HG03460 (cell line): ENCODE measurements at regions not wholly inside any gene's neighbourhood (a gene's known extent, or its start where the extent isn't known, plus 50 kb on each side); places are given as distances from the start of the nearest gene placed in this dataset.
"Not testable (repeated sequence)": the region's sequence is repeated elsewhere in the genome, so short reads cannot be mapped to it uniquely, and the experiment has no call there.

Source experiments
- ATAC-seq: cut with Tn5 transposase; IDR thresholded peaks from one replicate; pipeline ENCODE4 v1.9.1; 2021; ENCODE audit not compliant: unreplicated experiment

DNA sequence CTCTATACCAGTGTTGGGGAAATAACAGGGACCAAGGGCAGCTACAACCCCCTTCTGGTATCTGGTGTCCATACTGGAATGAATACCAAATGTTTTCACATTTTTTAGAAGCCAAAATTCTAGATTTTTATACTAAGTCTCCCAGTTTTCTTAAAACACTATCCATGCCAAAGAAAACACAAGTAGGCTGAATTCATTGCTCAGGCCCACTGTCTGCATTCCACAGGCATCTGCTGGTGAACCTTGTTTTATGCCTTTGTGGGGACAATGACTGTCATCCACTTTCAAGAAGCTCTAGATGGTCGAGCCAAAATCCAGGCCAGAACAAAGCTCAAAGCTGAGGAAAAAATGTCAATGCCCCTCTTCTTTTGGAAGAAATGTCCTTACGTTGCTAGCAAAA lies 213.4 kb upstream of the RASGEF1B start:
- ATAC-seq, result no peak

DNA sequence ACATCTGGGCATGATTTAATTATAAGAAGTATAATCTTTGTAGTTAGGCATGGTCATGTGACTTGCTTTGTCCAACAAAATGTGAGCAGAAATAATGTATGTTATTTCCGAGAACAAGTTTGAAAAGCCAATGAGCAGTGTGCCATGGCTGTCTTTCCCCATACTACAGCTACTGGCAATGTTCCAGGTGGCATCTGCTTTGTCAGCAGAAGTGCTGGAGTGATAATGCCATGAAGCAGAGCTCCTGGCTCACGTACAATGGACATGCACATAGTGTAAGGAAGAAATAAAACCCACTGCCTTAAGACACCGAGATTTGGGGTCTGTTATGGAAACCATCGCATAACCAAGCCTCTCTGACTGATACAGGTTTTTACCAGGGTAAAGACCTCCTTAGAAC lies 212.6 kb upstream of the RASGEF1B start:
- no peak for ATAC-seq

DNA sequence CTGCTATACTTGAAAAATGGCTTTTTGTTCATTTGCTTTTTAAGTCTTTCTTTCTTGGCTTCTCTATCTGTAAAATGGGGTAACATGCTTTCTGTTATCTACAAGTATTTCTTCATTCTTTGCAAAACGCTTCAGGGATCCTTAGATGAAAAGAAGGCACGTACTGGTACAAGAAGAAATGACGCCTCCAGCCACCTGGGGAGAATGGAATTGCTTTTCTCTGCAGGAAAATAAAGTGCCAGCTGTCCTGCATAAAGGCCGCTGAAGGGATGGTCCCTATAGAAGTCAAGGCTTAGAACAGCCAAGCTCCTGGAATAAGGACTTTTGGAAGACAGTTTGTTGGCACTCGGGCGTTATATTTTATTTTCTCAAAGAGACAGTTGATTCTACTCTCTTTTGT lies 210.8 kb upstream of the RASGEF1B start:
- ATAC-seq, result no peak

DNA sequence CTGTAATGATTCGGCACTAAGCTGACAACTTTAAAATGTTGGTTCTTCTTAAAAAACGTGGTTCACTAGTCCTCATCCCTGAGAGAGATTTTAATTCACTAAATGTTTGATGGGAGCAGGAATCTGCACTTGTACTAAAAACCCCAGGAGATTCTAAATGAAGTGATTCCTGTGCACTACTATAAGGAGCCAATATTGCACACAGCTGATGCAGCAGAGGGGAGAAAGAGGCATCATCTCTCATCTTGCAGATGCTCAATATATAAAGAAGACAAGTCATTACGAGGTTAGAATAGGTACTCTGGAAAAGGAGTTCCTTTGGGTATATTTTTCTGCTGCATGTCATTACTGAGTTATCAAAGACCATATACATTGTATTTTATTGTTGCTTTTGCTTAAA lies 207.6 kb upstream of the RASGEF1B start:
- no peak for ATAC-seq

DNA sequence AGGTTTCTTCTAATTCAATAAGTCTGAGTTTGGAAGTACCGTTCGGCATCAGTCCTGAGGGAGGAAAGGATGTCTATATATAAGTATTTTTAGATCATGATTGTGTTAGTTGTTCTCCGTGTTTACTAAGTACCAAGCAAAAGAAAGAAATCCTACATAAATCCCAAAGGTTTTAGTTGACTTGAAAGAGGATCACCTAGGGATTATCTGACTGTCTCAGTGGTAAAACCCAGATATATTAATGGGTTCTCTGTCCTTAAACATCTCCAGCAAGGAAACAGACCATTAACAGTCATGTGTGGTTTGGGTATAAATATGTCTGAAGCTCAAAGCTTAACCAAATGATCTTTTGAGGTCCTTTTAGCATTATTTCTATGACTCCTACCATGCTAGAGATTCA lies 207.1 kb upstream of the RASGEF1B start:
- ATAC-seq, result no peak

DNA sequence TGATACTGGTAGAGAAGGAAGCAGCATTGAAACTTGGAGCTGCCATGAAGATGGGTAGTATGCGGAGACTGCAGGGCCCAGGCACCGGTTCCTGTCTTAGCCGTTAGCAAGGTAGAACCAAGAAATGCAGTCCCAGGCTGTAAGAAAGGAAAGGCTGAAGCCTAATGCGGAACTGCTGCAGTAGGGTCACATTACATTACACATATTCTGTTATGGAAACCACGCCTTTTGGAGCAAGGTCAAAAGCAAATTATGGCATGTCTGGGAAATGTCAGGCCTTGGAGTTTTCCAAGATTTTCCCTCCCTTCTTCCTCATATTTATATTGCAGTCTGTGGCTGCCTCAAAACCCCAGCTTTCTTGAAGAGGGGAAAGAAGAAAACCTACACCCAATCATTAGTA lies 204.8 kb upstream of the RASGEF1B start:
- no peak for ATAC-seq

DNA sequence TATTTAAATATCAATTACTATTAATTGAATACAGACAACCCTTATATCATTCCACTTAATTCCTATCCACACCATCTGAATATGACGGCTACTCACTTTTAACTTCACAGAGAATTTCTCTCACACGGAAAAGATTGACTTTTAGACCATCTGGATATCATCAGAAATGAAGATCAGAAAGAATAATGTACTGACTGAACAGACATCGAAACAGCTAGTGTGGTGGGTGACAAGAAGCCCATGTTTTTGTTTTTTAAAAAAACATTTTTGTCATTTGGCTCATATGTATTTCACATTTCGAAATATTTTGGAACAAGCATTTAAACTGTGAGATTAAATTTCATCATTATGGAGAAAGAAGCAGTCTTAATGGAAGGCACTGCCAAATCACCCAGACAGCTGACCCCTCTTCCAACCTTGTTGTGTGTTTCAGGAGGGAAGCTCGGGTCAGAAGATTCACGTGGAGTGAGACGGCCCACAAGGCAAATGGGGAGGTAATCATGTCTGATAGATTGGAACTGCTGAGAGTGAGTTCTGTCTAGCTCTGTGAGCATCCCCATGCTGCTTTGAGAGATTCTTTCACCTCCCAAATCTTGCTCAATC lies 204.2 kb upstream of the RASGEF1B start:
- no peak for ATAC-seq

DNA sequence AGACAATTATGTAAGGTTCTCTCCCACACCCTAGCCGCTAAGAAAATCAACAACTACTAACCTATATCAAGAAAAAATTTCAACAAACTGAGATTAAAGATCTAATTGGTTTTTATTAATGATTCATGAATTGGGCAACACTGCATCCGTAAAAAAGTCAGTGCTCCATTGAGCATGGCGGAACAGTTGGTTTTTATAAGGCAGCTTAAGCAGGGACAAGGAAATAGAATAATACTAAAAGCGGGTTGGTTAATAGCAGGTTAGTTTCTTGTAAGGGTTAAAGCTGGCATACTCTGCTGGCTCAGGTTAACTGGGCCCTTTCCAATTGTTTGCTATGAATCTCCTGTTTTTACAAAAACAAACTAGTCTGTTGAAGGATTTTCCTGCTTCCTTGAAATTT lies 202.3 kb upstream of the RASGEF1B start:
- ATAC-seq, result no peak

DNA sequence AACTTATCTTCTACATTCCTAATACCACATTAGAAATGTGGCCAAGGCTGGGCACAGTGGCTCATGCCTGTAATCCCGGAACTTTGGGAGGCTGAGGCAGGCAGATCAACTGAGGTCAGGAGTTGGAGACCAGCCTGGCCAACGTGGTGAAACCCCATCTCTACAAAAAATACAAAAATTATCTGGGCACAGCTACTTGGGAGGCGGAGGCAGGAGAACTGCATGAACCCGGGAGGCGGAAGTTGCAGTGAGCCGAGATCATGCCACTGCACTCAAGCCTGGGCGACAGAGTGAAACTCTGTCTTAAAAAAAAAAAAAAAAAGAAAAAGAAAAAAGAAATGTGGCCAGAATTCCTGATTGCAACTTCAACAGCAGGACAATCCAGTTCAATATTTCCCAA lies 196.6 kb upstream of the RASGEF1B start:
- ATAC-seq, result not testable (repeated sequence)

DNA sequence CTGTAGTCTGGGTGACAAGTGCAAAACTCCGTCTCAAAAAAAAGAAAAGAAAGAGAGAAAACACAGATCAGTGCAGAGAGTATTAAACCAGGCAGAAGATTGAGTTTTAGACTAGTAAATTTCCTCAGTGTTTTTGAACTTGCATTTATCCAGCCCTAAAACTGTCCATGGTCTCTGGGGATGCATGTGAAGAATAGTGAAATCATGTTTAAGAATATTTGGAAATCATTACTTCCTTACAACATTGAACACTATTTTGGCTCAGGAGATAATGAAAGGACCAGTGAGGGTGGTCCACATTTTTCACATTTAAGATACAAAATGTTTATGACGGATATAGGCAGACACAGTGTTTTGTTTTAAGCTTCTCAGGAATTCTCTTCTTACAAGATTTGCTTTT lies 195.8 kb upstream of the RASGEF1B start:
- ATAC-seq, result no peak

DNA sequence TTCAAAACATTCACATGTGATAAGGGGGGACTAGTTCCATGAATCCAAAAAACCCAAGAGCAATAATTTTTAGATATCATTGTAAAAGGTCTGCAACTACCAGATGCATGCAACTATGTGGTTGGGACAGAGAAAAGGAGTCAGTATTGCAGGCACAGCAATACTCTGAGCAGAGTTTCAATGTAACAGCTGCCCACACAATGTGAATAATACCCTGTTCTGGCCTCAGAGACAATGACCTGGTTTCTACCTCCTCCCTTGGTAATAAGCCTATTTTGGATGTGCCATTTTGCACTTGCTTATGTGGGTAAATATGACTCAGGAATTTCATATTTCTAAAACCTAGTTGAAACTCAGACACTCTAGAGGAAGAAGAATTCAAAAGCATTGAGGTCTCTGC lies 194.8 kb upstream of the RASGEF1B start:
- ATAC-seq, result no peak

DNA sequence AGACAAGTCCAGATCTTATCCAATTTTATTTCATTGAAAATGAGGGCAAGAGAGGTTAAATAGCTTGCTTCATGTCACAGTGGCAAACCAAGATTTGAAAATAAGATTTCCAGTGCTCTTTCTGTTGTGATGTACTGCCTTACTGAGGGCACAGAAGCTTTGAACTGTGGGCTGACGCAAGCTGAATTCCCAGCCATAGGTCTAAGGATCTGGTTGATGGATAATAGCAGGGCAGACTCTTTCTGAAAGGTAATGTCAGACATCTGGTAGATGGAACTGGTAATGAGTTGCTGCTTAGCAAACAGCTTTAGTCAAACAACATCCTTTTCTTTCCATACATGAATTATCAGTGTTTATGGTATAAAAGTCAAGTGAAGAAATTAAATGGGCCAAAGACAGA lies 193.9 kb upstream of the RASGEF1B start:
- ATAC-seq, result no peak

DNA sequence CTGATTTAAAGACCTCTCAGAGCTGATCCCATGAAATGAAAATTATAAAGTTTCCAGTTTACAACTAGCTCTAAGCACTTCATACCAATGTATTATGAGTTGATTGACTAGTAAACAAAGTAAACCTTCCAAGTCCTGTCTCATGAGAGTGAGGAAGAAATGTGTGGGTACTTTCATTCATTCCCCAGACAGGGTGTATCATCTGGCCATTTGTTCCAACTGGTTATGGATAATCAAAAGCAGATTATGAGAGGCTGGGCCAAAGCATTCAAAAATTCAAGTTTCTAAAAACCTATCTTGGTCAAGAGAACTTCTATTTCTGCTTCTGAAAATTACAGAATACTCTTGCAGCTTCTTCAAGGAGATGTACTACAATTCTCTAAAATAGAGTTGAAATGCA lies 193.3 kb upstream of the RASGEF1B start:
- no peak for ATAC-seq

DNA sequence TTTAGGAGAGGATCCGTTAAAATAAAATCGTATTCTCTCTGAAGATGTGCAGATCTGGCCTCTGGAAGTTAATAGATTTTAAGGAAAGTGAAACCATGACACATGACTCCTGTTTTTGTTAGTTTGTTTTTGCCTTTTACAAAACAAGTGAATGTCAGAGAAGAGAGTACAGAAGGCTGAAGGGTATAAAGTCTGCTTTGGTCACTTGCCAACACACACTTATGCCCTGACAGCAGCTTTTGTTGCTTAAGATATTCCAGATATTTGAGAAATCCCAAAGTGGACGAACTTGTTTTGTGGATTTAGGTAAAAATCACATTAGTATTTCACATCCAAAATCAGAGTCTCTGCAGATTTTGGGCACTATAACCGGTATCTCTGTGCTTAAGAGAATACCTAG lies 192.4 kb upstream of the RASGEF1B start:
- ATAC-seq, result no peak

DNA sequence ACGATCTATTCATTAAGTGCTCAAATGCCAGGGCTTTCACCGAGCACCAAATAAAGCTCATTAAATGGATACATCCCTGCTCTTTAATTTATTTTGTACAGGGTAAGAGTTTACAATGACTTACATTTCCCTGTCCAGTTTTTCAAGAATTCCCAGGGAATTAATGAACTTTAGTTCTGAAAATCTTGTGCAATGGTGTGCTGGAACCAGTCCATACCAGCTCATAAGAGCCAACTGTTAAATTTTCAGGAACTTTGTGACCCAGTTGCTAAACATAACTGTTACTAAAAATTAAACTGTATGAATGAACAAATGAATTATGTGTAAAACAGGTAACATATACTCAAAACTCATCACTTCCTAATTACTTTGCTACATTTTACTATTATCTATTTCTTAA lies 191.7 kb upstream of the RASGEF1B start:
- no peak for ATAC-seq

DNA sequence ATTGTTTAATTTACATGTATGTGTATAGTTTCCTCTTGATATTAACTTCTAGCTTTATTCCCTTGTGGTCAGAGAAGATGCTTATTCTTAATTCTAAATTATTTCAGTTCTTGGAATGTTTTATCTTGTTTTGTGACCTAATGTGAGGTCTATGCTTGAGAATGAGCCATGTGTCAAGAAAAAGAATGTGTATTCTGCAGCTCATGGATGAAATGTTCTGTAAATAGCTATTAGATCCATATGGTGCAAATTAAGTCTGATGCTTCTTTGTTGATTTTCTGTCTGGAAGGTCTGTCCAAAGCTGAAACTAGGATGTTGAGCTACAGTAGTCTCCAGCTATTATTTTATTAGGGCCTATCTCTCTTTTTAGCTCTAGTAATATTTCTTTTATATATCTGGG lies 187.3 kb upstream of the RASGEF1B start:
- no peak for ATAC-seq

DNA sequence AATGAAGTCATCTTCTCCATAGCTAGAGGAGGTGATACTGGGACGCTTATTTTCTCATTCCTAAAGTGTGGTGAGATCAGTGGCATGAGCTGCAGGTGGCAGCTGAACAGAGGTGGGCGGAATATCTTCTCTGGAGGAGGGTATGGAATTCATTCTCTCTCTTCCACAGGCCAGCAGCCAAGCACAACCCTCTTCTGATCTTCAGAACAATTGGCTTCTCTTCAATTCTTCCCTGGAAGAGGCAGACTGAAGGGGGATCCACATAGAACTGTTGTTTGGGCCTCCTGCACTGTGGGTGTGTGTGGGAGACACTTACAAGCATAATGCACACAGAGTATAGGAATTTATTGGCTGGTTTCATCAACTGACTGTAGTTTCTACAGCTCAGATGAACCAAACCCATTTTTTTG lies 180.4 kb upstream of the RASGEF1B start:
- ATAC-seq, result no peak

DNA sequence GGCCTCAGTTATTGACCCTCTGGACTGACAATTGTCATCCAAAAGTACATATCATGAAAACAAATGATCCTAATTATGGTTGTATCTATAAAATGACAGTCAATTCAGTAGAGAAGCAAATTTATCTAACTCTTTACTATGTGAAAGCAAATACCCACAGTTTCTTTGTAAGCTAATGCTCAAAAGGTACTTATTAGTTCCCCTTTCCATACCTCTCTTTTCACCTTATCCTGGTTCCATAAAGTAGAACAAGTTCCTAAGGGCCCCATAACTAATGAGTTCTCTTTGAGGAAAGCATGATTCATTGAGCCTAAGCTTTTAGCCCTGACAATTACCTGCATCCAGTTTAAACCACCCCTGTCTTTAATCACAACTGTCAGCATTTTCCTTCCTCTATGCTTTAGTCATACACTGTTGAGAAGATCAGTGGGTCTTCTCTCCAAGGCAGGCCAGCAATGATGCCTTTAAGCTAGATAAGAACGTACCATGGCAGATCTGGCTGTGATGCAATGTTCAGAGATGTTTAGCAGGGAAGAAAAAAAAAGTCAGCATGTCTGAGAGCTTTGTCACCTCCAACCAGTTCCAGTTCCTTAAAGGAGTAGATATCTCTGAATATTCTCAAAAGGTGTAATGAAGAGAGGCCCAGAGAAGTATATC lies 179.7 kb upstream of the RASGEF1B start:
- ATAC-seq, result no peak

DNA sequence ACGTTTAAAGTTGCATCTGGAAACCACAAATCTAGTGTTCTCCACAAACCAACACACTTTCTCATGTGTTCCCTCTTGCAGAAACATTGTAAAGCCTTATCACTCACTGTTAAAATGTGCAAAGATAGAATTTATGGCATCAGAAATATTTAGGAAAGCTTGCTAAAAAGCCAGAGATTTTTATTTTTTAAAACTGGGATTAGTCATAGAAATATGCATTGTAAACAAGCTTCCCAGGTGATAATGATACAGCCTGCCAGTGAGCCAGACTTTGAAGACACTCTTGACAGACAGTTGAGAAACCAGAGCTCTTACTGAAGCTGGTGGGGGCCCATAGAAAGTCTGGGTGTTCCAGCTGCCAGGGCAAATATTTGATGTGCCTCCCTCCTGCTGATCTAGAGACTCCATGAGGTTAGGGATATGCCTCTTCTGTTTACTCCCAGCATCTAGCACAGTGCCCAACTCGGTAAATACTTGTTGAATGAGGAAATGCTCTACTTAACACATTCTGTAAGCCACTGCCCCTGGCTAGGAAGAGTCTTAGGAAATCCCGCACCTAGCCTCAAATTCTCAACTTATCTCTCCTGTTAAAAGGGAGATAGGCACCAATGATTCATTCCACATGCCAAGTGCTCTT lies 179.0 kb upstream of the RASGEF1B start:
- no peak for ATAC-seq

DNA sequence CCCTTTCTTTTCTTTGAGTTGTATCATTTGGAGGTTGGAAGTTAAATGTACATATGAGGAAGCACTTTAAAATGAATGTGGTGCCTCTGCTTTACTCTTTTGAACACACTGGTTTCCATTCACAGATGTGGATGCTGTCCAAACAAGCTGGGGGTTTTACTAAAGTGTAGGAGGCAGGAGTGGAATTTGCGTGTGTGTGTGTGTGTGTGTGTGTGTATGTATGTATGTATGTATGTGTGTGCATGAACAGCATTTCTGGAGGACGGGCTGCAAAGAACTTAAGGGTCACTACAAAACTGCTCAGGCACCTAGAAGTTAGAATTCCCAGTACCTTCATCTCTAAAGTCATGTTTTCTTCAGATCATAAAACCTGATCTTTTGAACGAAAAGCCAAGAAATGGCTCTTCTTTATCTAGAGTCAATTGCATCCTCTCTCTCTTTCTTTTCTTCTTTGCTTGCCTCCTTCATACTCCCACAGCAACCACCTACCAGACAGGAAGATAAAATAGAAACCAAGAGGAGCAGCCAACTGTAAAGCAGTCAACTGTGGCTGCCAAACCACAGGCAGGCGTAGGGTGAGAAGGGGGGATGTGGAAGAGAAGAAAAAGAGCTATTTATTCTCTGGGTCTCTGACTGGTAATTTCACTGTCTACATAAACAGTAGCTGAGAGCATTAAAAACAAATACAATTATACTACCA lies 177.0 kb upstream of the RASGEF1B start:
- peak; percentile 99 for ATAC-seq

DNA sequence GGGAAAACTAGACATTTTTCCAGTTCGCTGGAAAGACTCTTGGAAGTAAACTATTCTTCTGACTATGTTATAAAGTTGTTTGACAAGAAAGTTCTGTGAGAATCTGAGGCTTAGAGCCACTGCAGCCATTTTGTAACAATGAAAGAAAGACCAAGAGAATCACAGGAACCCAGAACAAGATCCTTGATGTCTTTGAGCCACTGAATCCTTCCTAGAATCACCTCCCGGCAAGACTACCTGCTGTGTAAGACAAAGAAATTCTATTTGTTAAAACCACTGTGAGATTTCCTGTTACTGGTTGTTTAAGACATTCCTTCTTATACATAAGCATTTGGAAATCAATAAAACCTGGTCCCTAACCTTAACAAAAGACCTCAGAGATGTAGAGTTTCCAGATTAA lies 175.7 kb upstream of the RASGEF1B start:
- ATAC-seq, result no peak

DNA sequence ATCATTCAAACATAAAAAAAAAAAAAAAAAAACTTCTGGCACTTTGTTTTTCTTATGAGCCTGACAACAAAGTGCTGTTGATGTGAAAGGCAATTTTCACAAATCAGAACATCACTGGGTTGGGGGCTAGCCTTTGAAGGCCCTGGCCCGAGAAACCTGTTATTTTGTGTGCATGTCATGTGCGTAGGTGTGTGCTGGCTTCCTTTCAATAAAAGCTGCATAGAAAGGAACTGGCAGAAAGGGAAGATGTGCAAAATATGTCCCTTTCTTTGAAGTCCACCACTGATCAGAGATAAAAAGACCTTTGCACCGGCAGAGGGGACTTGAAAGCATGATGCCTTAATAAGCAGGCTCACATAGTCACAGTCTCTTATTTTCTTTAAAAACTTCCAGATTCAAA lies 170.8 kb upstream of the RASGEF1B start:
- ATAC-seq, result no peak
